D721Med (cell line): ENCODE measurements at regions not wholly inside any gene's neighbourhood (a gene's known extent, or its start where the extent isn't known, plus 50 kb on each side); places are given as distances from the start of the nearest gene placed in this dataset.

Experiments
- DNase-seq: peaks from one replicate; pipeline ENCODE4 v3.0.0; 2011; ENCODE audit warnings: low spot score; ENCODE audit not compliant: insufficient read length
- FAIRE-seq: peaks from 2 replicates; lab custom pipeline; 2011; peaks lifted over from hg19 to GRCh38; lab: Jason Lieb, UNC
- TF ChIP-seq, protein P1 (sequence below): IDR thresholded peaks from 2 replicates; pipeline ENCODE4 v1.5.1; 2012; ENCODE audit warnings: mild to moderate bottlenecking, control low read depth; ENCODE audit not compliant: insufficient read depth; ENCODE audit errors: missing control alignments

DNA sequence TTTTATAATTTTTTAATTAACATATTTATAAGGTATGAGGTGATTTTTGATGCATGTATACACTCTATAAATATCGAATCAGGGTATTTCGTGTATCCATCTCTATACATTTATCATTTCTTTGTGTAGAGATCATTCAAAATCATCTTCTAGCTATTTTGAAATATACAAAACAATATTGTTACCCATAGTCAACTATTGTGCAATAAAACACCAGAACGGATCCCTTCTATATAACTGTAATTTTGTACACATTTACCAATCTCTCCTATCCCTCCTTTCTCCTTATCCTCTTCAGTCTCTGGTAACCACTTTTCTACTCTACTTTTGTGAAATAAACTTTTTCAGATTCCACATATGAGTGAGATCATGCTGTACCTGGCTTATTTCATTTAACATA, 1459.6 kb downstream of the MRPL39 start:
- DNase-seq (no peak), FAIRE-seq (no peak)
- TF ChIP-seq, protein P1, sequence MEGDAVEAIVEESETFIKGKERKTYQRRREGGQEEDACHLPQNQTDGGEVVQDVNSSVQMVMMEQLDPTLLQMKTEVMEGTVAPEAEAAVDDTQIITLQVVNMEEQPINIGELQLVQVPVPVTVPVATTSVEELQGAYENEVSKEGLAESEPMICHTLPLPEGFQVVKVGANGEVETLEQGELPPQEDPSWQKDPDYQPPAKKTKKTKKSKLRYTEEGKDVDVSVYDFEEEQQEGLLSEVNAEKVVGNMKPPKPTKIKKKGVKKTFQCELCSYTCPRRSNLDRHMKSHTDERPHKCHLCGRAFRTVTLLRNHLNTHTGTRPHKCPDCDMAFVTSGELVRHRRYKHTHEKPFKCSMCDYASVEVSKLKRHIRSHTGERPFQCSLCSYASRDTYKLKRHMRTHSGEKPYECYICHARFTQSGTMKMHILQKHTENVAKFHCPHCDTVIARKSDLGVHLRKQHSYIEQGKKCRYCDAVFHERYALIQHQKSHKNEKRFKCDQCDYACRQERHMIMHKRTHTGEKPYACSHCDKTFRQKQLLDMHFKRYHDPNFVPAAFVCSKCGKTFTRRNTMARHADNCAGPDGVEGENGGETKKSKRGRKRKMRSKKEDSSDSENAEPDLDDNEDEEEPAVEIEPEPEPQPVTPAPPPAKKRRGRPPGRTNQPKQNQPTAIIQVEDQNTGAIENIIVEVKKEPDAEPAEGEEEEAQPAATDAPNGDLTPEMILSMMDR, result no peak

DNA sequence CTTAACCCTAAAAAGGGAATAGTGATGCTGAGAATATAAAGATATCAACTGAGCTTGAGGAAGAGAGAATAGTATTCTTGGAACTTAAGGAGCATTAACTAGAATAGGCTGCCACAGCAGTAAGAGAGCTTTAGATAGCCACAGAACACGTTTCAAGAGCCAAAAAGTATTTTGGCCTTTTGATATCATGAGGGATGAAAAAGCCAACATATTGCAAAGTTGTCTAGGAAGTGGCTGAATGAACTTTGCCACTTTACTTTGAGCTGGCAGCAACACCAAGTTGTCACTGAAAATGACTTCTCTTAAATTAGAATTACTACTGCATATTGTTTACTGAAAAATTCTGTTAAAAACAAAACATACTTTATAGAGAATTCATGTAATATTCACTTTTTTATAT, 1476.2 kb downstream of the MRPL39 start:
- DNase-seq (no peak), FAIRE-seq (no peak)
- TF ChIP-seq, protein P1, result no peak

DNA sequence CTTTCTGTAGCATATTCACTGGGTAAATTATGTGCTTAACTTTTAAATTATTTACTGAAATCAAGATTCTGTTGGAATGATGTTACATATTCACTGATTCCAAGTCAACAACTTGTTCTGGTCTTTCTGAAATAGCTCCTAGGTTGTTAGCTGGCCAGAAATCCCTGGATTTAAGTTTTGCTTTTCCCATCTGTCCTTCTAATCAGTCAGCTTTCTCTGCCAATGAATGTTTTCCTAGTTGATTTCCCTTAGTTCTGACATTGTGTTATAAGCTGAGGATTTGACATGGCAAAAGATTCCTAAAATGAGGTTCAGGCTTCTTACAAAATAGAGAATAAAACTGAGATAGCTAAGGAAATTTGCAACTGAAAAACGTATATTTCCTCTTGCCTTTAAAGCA, 1479.6 kb downstream of the MRPL39 start:
- DNase-seq (no peak), FAIRE-seq (no peak)
- TF ChIP-seq, protein P1, result no peak

DNA sequence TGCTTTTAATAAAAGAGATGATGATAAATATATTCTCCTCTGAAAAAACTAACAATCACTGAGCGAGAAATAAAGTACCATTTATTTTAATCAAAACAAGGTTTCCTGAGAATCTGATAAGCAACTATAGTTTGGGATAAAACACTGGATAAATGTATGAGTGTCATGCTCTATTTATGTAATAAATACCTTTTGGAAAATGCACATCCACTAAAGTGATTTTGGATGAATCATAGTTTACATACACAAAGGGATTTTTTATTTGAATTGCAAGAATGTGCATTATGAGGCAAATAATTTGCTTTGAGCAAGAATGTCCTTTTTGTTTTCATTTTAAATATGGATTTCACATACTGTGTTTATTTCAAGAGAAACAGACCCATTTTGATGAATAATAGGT, 1483.5 kb downstream of the MRPL39 start:
- FAIRE-seq (no peak), DNase-seq (no peak)
- TF ChIP-seq, protein P1, result no peak

DNA sequence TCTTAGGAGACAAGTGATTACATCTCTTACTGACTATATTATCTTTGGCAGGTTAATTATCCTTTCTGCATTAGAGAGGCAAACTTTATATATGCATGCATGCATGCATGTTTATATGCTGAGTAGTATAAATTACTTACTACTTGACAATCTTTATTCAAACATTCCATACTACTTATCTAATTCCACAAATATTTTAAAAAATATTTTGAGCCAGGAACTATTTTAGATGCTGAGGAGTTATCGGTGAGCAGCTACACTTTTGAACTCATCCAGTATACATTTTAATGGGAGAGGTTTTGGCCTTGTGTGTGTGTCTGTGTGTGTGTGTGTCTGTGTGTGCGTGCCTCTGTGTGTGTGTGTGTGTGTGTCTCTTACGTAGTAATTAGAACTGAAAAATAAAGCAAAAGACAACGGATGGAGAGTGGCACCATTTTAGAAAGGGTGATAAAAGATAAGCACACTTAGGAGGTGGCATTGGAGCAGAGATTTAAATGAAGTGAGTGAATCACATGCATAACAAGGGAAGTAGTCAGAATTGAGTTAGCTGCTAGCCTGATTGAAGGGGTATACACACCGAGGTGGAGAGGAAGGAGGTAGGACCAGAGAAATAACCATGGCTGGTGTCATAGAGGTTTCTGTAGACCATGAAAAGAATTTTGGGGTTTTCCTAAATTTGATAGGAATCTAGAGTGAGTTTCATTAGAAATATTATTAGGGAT, 1488.4 kb downstream of the MRPL39 start:
- DNase-seq (no peak), FAIRE-seq (no peak)
- TF ChIP-seq, protein P1, result no peak

DNA sequence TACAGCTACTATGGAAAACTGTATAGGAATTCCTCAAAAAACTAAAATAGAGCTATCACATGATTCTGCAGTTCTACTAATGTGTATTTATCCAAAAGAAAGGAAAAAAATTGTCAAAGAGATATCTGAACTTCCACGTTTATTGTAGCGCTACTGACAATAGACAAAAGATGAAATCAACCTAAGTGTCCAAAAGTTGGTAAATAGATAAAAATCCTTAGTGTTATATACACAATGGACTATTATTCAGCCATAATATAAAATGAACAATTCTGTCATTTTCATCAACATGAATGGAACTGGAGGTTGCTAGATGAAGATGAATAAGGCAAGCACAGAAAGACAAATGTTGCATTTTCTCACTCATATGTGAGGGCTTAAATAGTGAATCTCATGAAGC, 1492.1 kb downstream of the MRPL39 start:
- FAIRE-seq (no peak), DNase-seq (no peak)
- TF ChIP-seq, protein P1, result no peak

DNA sequence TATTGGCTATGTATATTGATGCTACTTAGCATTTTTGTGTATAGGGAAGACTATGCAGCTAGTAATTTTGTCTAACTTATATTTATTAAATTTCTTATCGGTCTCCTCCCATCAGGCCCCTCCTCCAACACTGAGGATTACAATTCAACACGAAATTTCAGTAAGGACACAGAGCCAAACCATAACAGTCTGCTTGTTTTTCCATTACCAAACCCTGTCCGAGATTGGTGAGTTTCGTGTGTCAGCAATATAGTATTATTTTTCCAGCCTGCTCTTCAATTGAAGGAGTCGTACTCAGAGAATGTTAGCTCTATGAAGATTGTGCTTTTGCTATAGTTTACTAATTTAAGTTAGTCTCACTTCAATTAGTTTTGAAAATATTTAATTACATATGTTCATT, 1495.3 kb downstream of the MRPL39 start:
- TF ChIP-seq, protein P1, result no peak
- FAIRE-seq (no peak), DNase-seq (no peak)
